ENCODE measurements at regions not wholly inside any gene's neighbourhood (a gene's known extent, or its start where the extent isn't known, plus 50 kb on each side); places are given as distances from the start of the nearest gene placed in this dataset.

GRCh38 chr21:14827468-14827867, 237.3 kb downstream of the NRIP1 start:
- no TSS peak for BruUV-seq (replicated peaks)
- Histone ChIP-seq H3K4me1 (ENCODE audit: control insufficient read depth, insufficient read depth, low read length) (peaks cover 9% of the 10 kb centered on the region; the same call in 1 of the 2 replicates), H3K27ac (ENCODE audit: control insufficient read depth, insufficient read depth) (peak overlapping the region; percentile 79; the same call in 1 of the 2 replicates), H3K79me2 (ENCODE audit: control insufficient read depth, insufficient read depth, low read length) (no peaks in the 10 kb centered on the region), H2AFZ (ENCODE audit: control insufficient read depth, low read depth, low read length) (no peak overlapping the region), H3K9ac (ENCODE audit: control insufficient read depth, insufficient read depth, low read length) (no peak overlapping the region), H3K9me3 (replicated peaks; ENCODE audit: control insufficient read depth, insufficient read depth, low read length) (peaks cover 9% of the 10 kb centered on the region), H3K4me3 (no peak overlapping the region), H3K27me3 (replicated peaks in 1 of 2; ENCODE audit: control insufficient read depth in 2 of 2, insufficient read depth in 2 of 2, low read length in 1 of 2) (no peaks in the 10 kb centered on the region), H3K4me2 (ENCODE audit: control insufficient read depth, insufficient read depth) (no peak overlapping the region), H4K20me1 (ENCODE audit: control insufficient read depth, insufficient read depth) (no peaks in the 10 kb centered on the region), H3K36me3 (ENCODE audit: control insufficient read depth in 2 of 2, insufficient read depth in 2 of 2, low read length in 1 of 2) (no peaks in the 10 kb centered on the region)
- ChIA-PET CTCF (interaction anchor here (0.7 kb wide), 1 partner anchor 35 kb away, joined by 3 read pairs; no protein-coding TSS in a partner anchor), RAD21 (ENCODE audit: unreplicated experiment) (no interaction called here), SMC1A (ENCODE audit: uncharacterized antibody, unreplicated experiment) (interaction anchor here (1.2 kb wide), 1 partner anchor 29 kb away, joined by 3 read pairs; no protein-coding TSS in a partner anchor), POLR2A (no interaction called here)
- TF ChIP-seq ZBED1 (IDR thresholded peaks at IDR 0.05; ENCODE audit: borderline replicate concordance) (no peak), E2F4 (IDR thresholded peaks at IDR 0.05; ENCODE audit: low read depth, low read length) (no peak), CEBPB (IDR thresholded peaks at IDR 0.05; ENCODE audit: borderline replicate concordance in 1 of 2, low read depth in 2 of 2, low read length in 2 of 2) (no peak), NR2F1 (conservative IDR thresholded peaks at IDR 0.05) (no peak), NBN (IDR thresholded peaks at IDR 0.05) (no peak), CTCF (IDR thresholded peaks at IDR 0.05 in 2 of 3, conservative IDR thresholded peaks at IDR 0.05 in 1 of 3; ENCODE audit: control insufficient read depth in 2 of 3, extremely low read depth in 1 of 3, insufficient read depth in 1 of 3, low read depth in 3 of 3, low read length in 3 of 3) (no peak), MTA3 (IDR thresholded peaks at IDR 0.05; ENCODE audit: borderline replicate concordance, low read length) (no peak), POLR2AphosphoS5 (IDR thresholded peaks at IDR 0.05; ENCODE audit: low read length) (no peak), TCF3 (IDR thresholded peaks at IDR 0.05; ENCODE audit: borderline replicate concordance, insufficient read depth, low read depth, low read length) (no peak), SIN3A (IDR thresholded peaks at IDR 0.05; ENCODE audit: low read depth, low read length) (no peak)
- TF ChIP-seq, protein P1, sequence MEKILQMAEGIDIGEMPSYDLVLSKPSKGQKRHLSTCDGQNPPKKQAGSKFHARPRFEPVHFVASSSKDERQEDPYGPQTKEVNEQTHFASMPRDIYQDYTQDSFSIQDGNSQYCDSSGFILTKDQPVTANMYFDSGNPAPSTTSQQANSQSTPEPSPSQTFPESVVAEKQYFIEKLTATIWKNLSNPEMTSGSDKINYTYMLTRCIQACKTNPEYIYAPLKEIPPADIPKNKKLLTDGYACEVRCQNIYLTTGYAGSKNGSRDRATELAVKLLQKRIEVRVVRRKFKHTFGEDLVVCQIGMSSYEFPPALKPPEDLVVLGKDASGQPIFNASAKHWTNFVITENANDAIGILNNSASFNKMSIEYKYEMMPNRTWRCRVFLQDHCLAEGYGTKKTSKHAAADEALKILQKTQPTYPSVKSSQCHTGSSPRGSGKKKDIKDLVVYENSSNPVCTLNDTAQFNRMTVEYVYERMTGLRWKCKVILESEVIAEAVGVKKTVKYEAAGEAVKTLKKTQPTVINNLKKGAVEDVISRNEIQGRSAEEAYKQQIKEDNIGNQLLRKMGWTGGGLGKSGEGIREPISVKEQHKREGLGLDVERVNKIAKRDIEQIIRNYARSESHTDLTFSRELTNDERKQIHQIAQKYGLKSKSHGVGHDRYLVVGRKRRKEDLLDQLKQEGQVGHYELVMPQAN (conservative IDR thresholded peaks at IDR 0.05): no peak
- WGBS (ENCODE audit: insufficient coverage, insufficient replicate concordance, low lambda C conversion rate, missing lambda C conversion rate): 64% methylated on average over 3 of the region's 3 CpGs
- no peak for ATAC-seq
- no peak for DNase-seq (ENCODE audit: low read depth, low spot score)
- intact Hi-C loops (cut with micrococcal nuclease; ENCODE audit: unreplicated experiment) (loop anchor here (5.0 to 10.0 kb wide), 3 partner anchors 35 to 375 kb away; no protein-coding TSS in a partner anchor), in situ Hi-C loops (cut with MboI) (no loop called here)
- no peak for FAIRE-seq
